ENCODE measurements at regions not wholly inside any gene's neighbourhood (a gene's known extent, or its start where the extent isn't known, plus 50 kb on each side); places are given as distances from the start of the nearest gene placed in this dataset.

- WGBS, result 66% methylated on average over 5 of the region's 5 CpGs
These were observed 954.0 kb upstream of the MAP3K7 start for GRCh38 chr6:91540902-91541301.

More at GRCh38 chr6:91540902-91541301, 954.0 kb upstream of the MAP3K7 start:
- Histone ChIP-seq H3K4me1 (ENCODE audit: control insufficient read depth in 4 of 4, insufficient read depth in 4 of 4, low read length in 3 of 4) (no peaks in the 10 kb centered on the region), H3K4me3 (ENCODE audit: low read depth in 1 of 3, low read length in 3 of 3) (no peak overlapping the region), H3K27ac (ENCODE audit: low read depth in 1 of 2, low read length in 2 of 2) (no peak overlapping the region), H3K9me3 (ENCODE audit: control insufficient read depth in 4 of 4, low read length in 3 of 4) (peaks cover 0 to 2% (median 0%) of the 10 kb centered on the region in 4 donors), H3K9ac (ENCODE audit: low read depth in 1 of 2, low read length in 2 of 2) (no peak overlapping the region), H3K36me3 (ENCODE audit: control insufficient read depth in 4 of 4, insufficient read depth in 3 of 4, low read depth in 1 of 4, low read length in 3 of 4) (no peaks in the 10 kb centered on the region), H3K27me3 (ENCODE audit: control insufficient read depth in 4 of 4, insufficient read depth in 4 of 4, low read length in 3 of 4) (no peaks in the 10 kb centered on the region)
- TF ChIP-seq, protein P1, sequence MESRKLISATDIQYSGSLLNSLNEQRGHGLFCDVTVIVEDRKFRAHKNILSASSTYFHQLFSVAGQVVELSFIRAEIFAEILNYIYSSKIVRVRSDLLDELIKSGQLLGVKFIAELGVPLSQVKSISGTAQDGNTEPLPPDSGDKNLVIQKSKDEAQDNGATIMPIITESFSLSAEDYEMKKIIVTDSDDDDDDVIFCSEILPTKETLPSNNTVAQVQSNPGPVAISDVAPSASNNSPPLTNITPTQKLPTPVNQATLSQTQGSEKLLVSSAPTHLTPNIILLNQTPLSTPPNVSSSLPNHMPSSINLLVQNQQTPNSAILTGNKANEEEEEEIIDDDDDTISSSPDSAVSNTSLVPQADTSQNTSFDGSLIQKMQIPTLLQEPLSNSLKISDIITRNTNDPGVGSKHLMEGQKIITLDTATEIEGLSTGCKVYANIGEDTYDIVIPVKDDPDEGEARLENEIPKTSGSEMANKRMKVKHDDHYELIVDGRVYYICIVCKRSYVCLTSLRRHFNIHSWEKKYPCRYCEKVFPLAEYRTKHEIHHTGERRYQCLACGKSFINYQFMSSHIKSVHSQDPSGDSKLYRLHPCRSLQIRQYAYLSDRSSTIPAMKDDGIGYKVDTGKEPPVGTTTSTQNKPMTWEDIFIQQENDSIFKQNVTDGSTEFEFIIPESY (IDR thresholded peaks at IDR 0.05), result no peak
- TF ChIP-seq YY1 (IDR thresholded peaks at IDR 0.05) (no peak), SP1 (IDR thresholded peaks at IDR 0.05) (no peak), FOXA2 (IDR thresholded peaks at IDR 0.05) (no peak), JUND (IDR thresholded peaks at IDR 0.05) (no peak), HNF4A (conservative IDR thresholded peaks at IDR 0.05) (no peak), REST (IDR thresholded peaks at IDR 0.05) (no peak), RAD21 (IDR thresholded peaks at IDR 0.05) (no peak), TAF1 (conservative IDR thresholded peaks at IDR 0.05) (no peak), HNF4G (IDR thresholded peaks at IDR 0.05) (no peak), GABPA (IDR thresholded peaks at IDR 0.05 in 1 of 2, conservative IDR thresholded peaks at IDR 0.05 in 1 of 2) (no peak), FOXA1 (IDR thresholded peaks at IDR 0.05) (no peak), NR2F2 (IDR thresholded peaks at IDR 0.05) (no peak), EGR1 (IDR thresholded peaks at IDR 0.05; ENCODE audit: low read depth in 2 of 2) (no peak), RXRA (IDR thresholded peaks at IDR 0.05) (no peak)
- TF ChIP-seq, protein P2, sequence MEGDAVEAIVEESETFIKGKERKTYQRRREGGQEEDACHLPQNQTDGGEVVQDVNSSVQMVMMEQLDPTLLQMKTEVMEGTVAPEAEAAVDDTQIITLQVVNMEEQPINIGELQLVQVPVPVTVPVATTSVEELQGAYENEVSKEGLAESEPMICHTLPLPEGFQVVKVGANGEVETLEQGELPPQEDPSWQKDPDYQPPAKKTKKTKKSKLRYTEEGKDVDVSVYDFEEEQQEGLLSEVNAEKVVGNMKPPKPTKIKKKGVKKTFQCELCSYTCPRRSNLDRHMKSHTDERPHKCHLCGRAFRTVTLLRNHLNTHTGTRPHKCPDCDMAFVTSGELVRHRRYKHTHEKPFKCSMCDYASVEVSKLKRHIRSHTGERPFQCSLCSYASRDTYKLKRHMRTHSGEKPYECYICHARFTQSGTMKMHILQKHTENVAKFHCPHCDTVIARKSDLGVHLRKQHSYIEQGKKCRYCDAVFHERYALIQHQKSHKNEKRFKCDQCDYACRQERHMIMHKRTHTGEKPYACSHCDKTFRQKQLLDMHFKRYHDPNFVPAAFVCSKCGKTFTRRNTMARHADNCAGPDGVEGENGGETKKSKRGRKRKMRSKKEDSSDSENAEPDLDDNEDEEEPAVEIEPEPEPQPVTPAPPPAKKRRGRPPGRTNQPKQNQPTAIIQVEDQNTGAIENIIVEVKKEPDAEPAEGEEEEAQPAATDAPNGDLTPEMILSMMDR (IDR thresholded peaks at IDR 0.05; ENCODE audit: low read depth, low read length, missing input control), result no peak
- TF ChIP-seq, protein P3, sequence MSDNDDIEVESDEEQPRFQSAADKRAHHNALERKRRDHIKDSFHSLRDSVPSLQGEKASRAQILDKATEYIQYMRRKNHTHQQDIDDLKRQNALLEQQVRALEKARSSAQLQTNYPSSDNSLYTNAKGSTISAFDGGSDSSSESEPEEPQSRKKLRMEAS (IDR thresholded peaks at IDR 0.05), result no peak
- TF ChIP-seq, protein P4, sequence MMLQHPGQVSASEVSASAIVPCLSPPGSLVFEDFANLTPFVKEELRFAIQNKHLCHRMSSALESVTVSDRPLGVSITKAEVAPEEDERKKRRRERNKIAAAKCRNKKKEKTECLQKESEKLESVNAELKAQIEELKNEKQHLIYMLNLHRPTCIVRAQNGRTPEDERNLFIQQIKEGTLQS (IDR thresholded peaks at IDR 0.05), result no peak
- DNase-seq (ENCODE audit: low spot score), result no peak

Measured in liver (tissue), 8 donors.